ENCODE measurements at regions not wholly inside any gene's neighbourhood (a gene's known extent, or its start where the extent isn't known, plus 50 kb on each side); places are given as distances from the start of the nearest gene placed in this dataset.

DNA sequence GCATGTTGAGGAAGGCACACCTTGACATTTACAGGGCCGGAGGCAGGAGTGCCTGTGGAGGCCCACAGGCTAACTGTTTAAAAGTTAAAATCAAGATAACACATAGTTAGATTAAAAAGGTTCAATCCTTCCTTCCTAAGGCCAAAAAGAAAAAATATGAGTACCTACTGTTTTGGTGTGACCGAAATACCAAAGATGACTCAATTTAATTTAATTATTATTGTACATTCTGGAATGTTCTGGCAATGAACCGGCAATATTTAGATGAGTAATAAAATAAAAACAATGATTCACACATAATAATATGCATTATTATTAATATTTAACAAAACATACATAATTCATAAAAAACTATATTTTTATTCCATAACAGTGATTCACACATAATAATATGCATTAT is 136.8 kb upstream of the NTF3 start:
- H3K4me1 ChIP-seq (ENCODE audit: control insufficient read depth in 3 of 3, insufficient read depth in 2 of 3, low read depth in 1 of 3, low read length in 2 of 3), result no peaks in the 10 kb centered on the region
- FAIRE-seq (no peak), DNase-seq (no peak)

DNA sequence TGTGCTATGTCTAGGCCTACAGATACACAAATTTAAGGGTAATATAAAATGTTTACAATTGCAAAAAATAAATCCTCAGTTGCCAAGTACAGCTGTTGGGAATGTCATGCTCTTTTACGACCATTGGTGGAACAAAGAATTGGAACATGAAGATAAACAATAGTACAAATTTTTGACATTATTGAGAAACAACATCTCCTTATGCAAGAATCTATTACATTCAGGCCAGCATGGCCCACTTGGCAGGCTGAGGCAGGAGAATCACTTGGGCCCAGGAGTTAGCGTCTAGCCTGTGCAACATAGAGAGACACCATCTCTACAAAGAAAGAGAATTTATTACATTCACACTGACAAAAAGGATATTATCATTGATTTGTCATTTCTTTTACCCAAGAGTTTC is 135.9 kb upstream of the NTF3 start:
- Histone ChIP-seq H3K36me3 (ENCODE audit: control insufficient read depth in 3 of 3, insufficient read depth in 2 of 3, low read depth in 1 of 3, low read length in 3 of 3) (no peaks in the 10 kb centered on the region), H3K27me3 (ENCODE audit: control insufficient read depth in 3 of 3, insufficient read depth in 3 of 3, low read length in 3 of 3) (no peaks in the 10 kb centered on the region), H3K9me3 (ENCODE audit: control insufficient read depth in 2 of 2, insufficient read depth in 1 of 2, low read depth in 1 of 2, low read length in 1 of 2) (no peaks in the 10 kb centered on the region), H3K4me3 (ENCODE audit: low read depth in 1 of 3, low read length in 3 of 3) (no peak overlapping the region), H3K4me1 (ENCODE audit: control insufficient read depth in 3 of 3, insufficient read depth in 2 of 3, low read depth in 1 of 3, low read length in 2 of 3) (no peaks in the 10 kb centered on the region), H3K27ac (ENCODE audit: low read depth in 1 of 3, low read length in 2 of 3) (no peak overlapping the region)
- DNase-seq, result no peak
- 77 to 92% (median 90%) methylated on average over 2 of the region's 2 CpGs for WGBS, 3 donors
- no peak for FAIRE-seq

More for the DNA sequence above, 136.8 kb upstream of the NTF3 start:
- WGBS, 3 donors, result 61 to 83% (median 79%) methylated on average over 3 of the region's 3 CpGs
- Histone ChIP-seq H3K9me3 (ENCODE audit: control insufficient read depth in 2 of 2, insufficient read depth in 1 of 2, low read depth in 1 of 2, low read length in 1 of 2) (no peaks in the 10 kb centered on the region), H3K4me3 (ENCODE audit: low read depth in 1 of 3, low read length in 3 of 3) (no peak overlapping the region), H3K27ac (ENCODE audit: low read depth in 1 of 3, low read length in 2 of 3) (no peak overlapping the region), H3K36me3 (ENCODE audit: control insufficient read depth in 3 of 3, insufficient read depth in 2 of 3, low read depth in 1 of 3, low read length in 3 of 3) (no peaks in the 10 kb centered on the region), H3K27me3 (ENCODE audit: control insufficient read depth in 3 of 3, insufficient read depth in 3 of 3, low read length in 3 of 3) (no peaks in the 10 kb centered on the region)

DNA sequence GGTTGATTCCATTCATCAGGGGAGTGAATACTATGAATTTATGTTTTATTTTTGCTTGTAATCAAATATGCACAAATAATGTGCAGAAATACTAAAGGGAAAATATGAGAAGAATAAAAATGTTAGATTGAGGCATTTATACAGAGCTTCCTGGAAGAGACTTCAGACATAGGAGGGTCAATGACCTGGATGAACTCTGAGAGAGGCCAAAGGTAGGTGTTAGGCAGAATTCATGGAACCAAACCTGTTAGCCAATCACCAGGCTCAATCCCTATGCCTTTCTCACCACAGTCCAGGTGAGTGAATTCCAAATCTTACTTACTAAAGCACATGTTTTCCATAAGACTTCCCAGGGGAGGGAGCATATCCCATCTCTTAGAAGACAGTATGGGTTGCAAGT is 130.4 kb upstream of the NTF3 start:
- no peak overlapping the region for H3K27ac ChIP-seq (ENCODE audit: low read depth in 1 of 3, low read length in 2 of 3)
- no peaks in the 10 kb centered on the region for H3K9me3 ChIP-seq (ENCODE audit: control insufficient read depth in 2 of 2, insufficient read depth in 1 of 2, low read depth in 1 of 2, low read length in 1 of 2)
- no peaks in the 10 kb centered on the region for H3K27me3 ChIP-seq (ENCODE audit: control insufficient read depth in 3 of 3, insufficient read depth in 3 of 3, low read length in 3 of 3)
- DNase-seq (peak; percentile 29 to 42), FAIRE-seq (no peak)
- H3K36me3 ChIP-seq (ENCODE audit: control insufficient read depth in 3 of 3, insufficient read depth in 2 of 3, low read depth in 1 of 3, low read length in 3 of 3), result no peaks in the 10 kb centered on the region
- H3K4me3 ChIP-seq (ENCODE audit: low read depth in 1 of 3, low read length in 3 of 3), result no peak overlapping the region
- H3K4me1 ChIP-seq (ENCODE audit: control insufficient read depth in 3 of 3, insufficient read depth in 2 of 3, low read depth in 1 of 3, low read length in 2 of 3), result peaks cover 0 to 6% (median 0%) of the 10 kb centered on the region in 3 donors

DNA sequence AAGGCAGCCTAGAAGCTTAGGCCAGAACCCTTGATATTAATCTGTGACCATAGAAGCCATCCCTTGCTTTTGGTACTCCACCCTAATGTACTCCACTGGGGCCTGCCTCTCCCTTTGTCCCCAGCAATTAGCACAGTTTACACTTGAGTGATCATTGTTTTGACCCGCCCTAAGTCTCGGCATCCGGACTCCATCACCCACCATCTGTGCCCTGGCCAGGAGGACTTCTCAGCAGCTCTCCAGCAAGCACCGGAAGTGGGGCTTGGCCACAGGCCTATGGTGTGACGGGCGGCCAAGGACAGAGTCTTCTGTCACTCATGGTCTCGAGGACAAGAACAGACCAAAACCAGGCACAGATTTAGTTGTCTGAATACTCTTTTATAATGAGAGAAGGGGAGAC is 126.5 kb upstream of the NTF3 start:
- Histone ChIP-seq H3K27ac (ENCODE audit: low read depth in 1 of 3, low read length in 2 of 3) (peak overlapping the region in 1 of 3 donors; percentile 11), H3K36me3 (ENCODE audit: control insufficient read depth in 3 of 3, insufficient read depth in 2 of 3, low read depth in 1 of 3, low read length in 3 of 3) (no peaks in the 10 kb centered on the region), H3K9me3 (ENCODE audit: control insufficient read depth in 2 of 2, insufficient read depth in 1 of 2, low read depth in 1 of 2, low read length in 1 of 2) (no peaks in the 10 kb centered on the region), H3K4me1 (ENCODE audit: control insufficient read depth in 3 of 3, insufficient read depth in 2 of 3, low read depth in 1 of 3, low read length in 2 of 3) (peaks cover 0 to 13% (median 0%) of the 10 kb centered on the region in 3 donors), H3K4me3 (ENCODE audit: low read depth in 1 of 3, low read length in 3 of 3) (no peak overlapping the region), H3K27me3 (ENCODE audit: control insufficient read depth in 3 of 3, insufficient read depth in 3 of 3, low read length in 3 of 3) (no peaks in the 10 kb centered on the region)
- DNase-seq (peak; percentile 16 to 21), FAIRE-seq (no peak)
- WGBS, 3 donors, result 65 to 68% (median 65%) methylated on average over 7 of the region's 7 CpGs

DNA sequence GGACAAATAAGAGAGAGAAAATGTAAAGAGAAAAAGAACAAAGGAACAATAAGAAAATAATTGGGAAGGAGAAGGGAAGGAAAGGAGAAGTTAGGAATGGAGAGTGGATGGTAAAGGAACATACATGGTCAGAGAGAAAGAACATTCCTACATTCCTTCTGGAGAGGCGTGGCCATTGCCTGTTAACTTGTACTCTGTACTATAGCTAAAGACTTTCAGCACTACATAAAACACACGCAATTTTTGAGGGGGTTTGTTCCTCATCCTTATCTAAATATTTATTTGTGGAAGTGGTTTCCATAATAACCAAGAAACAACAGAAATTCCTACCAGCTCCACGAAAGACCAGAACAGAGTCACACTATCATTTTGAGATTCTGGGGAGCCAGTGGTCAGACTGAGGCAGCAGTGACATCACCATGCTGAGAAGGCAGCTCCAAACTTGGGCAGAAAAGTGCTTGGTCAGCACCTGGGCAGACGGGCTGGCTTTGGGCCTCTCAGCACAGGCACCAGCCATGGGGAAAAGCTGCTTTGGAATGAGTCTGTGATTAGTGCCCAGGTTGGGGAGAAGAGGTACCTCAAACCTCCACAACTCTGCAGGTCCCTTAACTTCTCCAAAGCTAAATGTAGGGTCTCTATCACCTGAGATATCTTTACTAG is 125.9 kb upstream of the NTF3 start:
- no peaks in the 10 kb centered on the region for H3K9me3 ChIP-seq (ENCODE audit: control insufficient read depth in 2 of 2, insufficient read depth in 1 of 2, low read depth in 1 of 2, low read length in 1 of 2)
- H3K27ac ChIP-seq (ENCODE audit: low read depth in 1 of 3, low read length in 2 of 3), result peak overlapping the region in 1 of 3 donors; percentile 11
- H3K27me3 ChIP-seq (ENCODE audit: control insufficient read depth in 3 of 3, insufficient read depth in 3 of 3, low read length in 3 of 3), result no peaks in the 10 kb centered on the region
- peaks cover 0 to 13% (median 0%) of the 10 kb centered on the region in 3 donors for H3K4me1 ChIP-seq (ENCODE audit: control insufficient read depth in 3 of 3, insufficient read depth in 2 of 3, low read depth in 1 of 3, low read length in 2 of 3)
- no peak overlapping the region for H3K4me3 ChIP-seq (ENCODE audit: low read depth in 1 of 3, low read length in 3 of 3)
- 27 to 50% (median 36%) methylated on average over 4 of the region's 4 CpGs for WGBS, 3 donors
- DNase-seq (peak; percentile 58 to 68), FAIRE-seq (no peak)
- H3K36me3 ChIP-seq (ENCODE audit: control insufficient read depth in 3 of 3, insufficient read depth in 2 of 3, low read depth in 1 of 3, low read length in 3 of 3), result no peaks in the 10 kb centered on the region

DNA sequence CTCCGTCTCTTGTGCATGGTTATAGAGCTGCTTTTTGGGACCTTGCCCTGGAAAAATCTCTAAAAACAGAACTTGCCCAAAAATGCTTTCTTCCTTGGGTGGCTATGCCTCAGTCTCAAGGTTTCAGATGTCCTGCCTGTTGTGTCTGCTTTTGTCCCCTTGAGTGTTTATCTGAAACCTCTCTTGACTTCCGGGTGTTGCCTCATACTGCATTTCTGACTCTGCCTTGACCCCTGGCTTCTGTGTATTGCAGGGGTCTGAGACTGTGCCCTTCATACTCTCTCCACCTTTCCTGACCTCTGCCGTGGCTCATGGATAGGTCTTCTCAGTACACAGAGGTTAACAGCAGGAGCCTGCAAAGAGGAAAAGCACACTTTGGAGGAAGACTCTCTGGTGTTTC is 124.8 kb upstream of the NTF3 start:
- Histone ChIP-seq H3K4me1 (ENCODE audit: control insufficient read depth in 3 of 3, insufficient read depth in 2 of 3, low read depth in 1 of 3, low read length in 2 of 3) (peaks cover 0 to 13% (median 0%) of the 10 kb centered on the region in 3 donors), H3K4me3 (ENCODE audit: low read depth in 1 of 3, low read length in 3 of 3) (no peak overlapping the region), H3K9me3 (ENCODE audit: control insufficient read depth in 2 of 2, insufficient read depth in 1 of 2, low read depth in 1 of 2, low read length in 1 of 2) (no peaks in the 10 kb centered on the region), H3K27ac (ENCODE audit: low read depth in 1 of 3, low read length in 2 of 3) (no peak overlapping the region), H3K27me3 (ENCODE audit: control insufficient read depth in 3 of 3, insufficient read depth in 3 of 3, low read length in 3 of 3) (no peaks in the 10 kb centered on the region), H3K36me3 (ENCODE audit: control insufficient read depth in 3 of 3, insufficient read depth in 2 of 3, low read depth in 1 of 3, low read length in 3 of 3) (no peaks in the 10 kb centered on the region)
- 50 to 61% (median 53%) methylated on average over 3 of the region's 3 CpGs for WGBS, 3 donors
- peak; percentile 36 to 59 for DNase-seq
- no peak for FAIRE-seq

DNA sequence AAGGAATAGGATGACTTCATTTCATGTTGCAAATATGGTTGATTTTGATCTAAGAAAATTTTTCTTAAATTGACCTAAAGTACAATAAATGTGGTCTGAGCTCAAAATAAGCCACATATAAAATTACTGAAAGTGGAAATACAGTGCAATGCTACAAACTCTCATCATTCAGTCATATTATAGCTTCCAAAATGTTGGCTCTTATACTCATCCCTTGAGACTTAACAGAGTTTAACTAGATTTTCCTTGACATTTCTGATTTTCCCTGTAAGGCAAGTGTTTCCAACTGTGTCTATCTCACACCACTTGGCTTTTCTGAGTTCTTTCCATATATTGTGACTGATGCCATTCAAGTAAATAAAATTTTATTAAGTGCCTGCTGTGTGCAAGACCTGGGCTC is 123.7 kb upstream of the NTF3 start:
- FAIRE-seq, result no peak
- no peaks in the 10 kb centered on the region for H3K27me3 ChIP-seq (ENCODE audit: control insufficient read depth in 3 of 3, insufficient read depth in 3 of 3, low read length in 3 of 3)
- no peak for DNase-seq
- no peaks in the 10 kb centered on the region for H3K36me3 ChIP-seq (ENCODE audit: control insufficient read depth in 3 of 3, insufficient read depth in 2 of 3, low read depth in 1 of 3, low read length in 3 of 3)
- H3K27ac ChIP-seq (ENCODE audit: low read depth in 1 of 3, low read length in 2 of 3), result no peak overlapping the region
- H3K4me1 ChIP-seq (ENCODE audit: control insufficient read depth in 3 of 3, insufficient read depth in 2 of 3, low read depth in 1 of 3, low read length in 2 of 3), result peaks cover 0 to 13% (median 0%) of the 10 kb centered on the region in 3 donors
- H3K4me3 ChIP-seq (ENCODE audit: low read depth in 1 of 3, low read length in 3 of 3), result no peak overlapping the region
- no peaks in the 10 kb centered on the region for H3K9me3 ChIP-seq (ENCODE audit: control insufficient read depth in 2 of 2, insufficient read depth in 1 of 2, low read depth in 1 of 2, low read length in 1 of 2)

DNA sequence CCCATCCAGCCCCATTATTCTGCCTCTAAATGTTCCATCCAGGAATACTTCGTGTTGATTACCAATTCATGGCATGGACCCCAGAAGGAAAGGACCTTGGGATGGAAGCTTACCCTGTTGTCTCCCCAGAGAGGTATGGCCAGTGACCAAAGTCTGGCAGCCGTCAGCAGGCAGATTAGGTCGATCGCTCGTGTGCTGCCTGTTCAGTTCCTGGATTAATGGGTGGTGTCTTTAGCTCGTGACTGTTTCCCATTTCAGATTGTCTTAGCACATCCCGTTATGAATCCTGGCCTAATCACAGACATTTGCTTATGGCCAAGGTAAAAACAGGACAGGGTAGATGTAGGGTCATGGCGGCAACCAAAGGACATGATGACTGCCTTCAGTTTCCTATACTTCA is 122.9 kb upstream of the NTF3 start:
- peak in 1 of 2 donors; percentile 59 for DNase-seq
- Histone ChIP-seq H3K27ac (ENCODE audit: low read depth in 1 of 3, low read length in 2 of 3) (no peak overlapping the region), H3K4me1 (ENCODE audit: control insufficient read depth in 3 of 3, insufficient read depth in 2 of 3, low read depth in 1 of 3, low read length in 2 of 3) (peaks cover 0 to 13% (median 0%) of the 10 kb centered on the region in 3 donors), H3K36me3 (ENCODE audit: control insufficient read depth in 3 of 3, insufficient read depth in 2 of 3, low read depth in 1 of 3, low read length in 3 of 3) (no peaks in the 10 kb centered on the region), H3K4me3 (ENCODE audit: low read depth in 1 of 3, low read length in 3 of 3) (no peak overlapping the region), H3K27me3 (ENCODE audit: control insufficient read depth in 3 of 3, insufficient read depth in 3 of 3, low read length in 3 of 3) (no peaks in the 10 kb centered on the region), H3K9me3 (ENCODE audit: control insufficient read depth in 2 of 2, insufficient read depth in 1 of 2, low read depth in 1 of 2, low read length in 1 of 2) (no peaks in the 10 kb centered on the region)
- WGBS, 3 donors, result 67 to 88% (median 74%) methylated on average over 8 of the region's 8 CpGs
- FAIRE-seq, result no peak

DNA sequence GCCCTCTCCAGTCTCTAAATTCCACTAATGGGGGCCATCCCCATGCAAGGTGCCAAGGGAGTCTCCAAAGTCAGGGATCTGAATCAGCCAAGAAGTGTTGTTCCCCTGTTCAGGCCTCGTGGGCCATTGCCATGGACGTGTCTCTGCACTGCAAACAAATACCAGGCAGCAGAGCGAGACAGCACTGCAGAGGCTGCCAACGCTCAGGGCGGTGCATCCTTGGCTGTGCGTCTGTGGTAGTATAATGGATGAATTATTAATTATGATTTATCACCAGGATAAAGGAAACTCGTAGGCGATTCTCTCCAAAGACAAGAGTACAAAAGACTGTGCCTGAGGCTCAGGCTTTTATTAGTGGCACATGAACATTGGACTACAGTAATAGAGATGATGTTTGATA is 122.3 kb upstream of the NTF3 start:
- DNase-seq, result peak; percentile 32 to 85
- no peak for FAIRE-seq

More for the DNA sequence above, 122.3 kb upstream of the NTF3 start:
- Histone ChIP-seq H3K9me3 (ENCODE audit: control insufficient read depth in 2 of 2, insufficient read depth in 1 of 2, low read depth in 1 of 2, low read length in 1 of 2) (peaks cover 0 to 2% of the 10 kb centered on the region in 2 donors), H3K4me1 (ENCODE audit: control insufficient read depth in 3 of 3, insufficient read depth in 2 of 3, low read depth in 1 of 3, low read length in 2 of 3) (peaks cover 0 to 13% (median 0%) of the 10 kb centered on the region in 3 donors), H3K27me3 (ENCODE audit: control insufficient read depth in 3 of 3, insufficient read depth in 3 of 3, low read length in 3 of 3) (no peaks in the 10 kb centered on the region), H3K27ac (ENCODE audit: low read depth in 1 of 3, low read length in 2 of 3) (peak overlapping the region in 1 of 3 donors; percentile 1), H3K36me3 (ENCODE audit: control insufficient read depth in 3 of 3, insufficient read depth in 2 of 3, low read depth in 1 of 3, low read length in 3 of 3) (no peaks in the 10 kb centered on the region), H3K4me3 (ENCODE audit: low read depth in 1 of 3, low read length in 3 of 3) (no peak overlapping the region)
- 9 to 35% (median 30%) methylated on average over 8 of the region's 8 CpGs for WGBS, 3 donors
